Duodenal mucosa (tissue), 2 donors: ENCODE measurements at regions not wholly inside any gene's neighbourhood (a gene's known extent, or its start where the extent isn't known, plus 50 kb on each side); places are given as distances from the start of the nearest gene placed in this dataset.

Experiments used
- H3K27ac ChIP-seq: one replicate; pipeline ENCODE4 v1.7.0; 2013; ENCODE audit warnings: low read depth, low read length
- H3K27me3 ChIP-seq, 2 donors: one replicate each; pipeline ENCODE4 v1.7.0; 2013; ENCODE audit warnings: low read length in 2 of 2, control low read depth in 1 of 2; ENCODE audit not compliant: insufficient read depth in 2 of 2, control insufficient read depth in 1 of 2
- H3K36me3 ChIP-seq, 2 donors: one replicate each; pipeline ENCODE4 v1.7.0; 2013; ENCODE audit warnings: low read length in 2 of 2, control low read depth in 1 of 2; ENCODE audit not compliant: insufficient read depth in 2 of 2, control insufficient read depth in 1 of 2
- H3K4me1 ChIP-seq, 2 donors: one replicate each; pipeline ENCODE4 v1.7.0; 2013; ENCODE audit warnings: low read length in 2 of 2, control low read depth in 1 of 2; ENCODE audit not compliant: insufficient read depth in 2 of 2, control insufficient read depth in 1 of 2
- H3K4me3 ChIP-seq, 2 donors: one replicate each; pipeline ENCODE4 v1.7.0; 2013; ENCODE audit warnings: low read length in 2 of 2, low read depth in 1 of 2
- H3K9ac ChIP-seq, 2 donors: one replicate each; pipeline ENCODE4 v1.7.0; 2013; ENCODE audit warnings: low read length in 2 of 2, low read depth in 1 of 2
- H3K9me3 ChIP-seq, 2 donors: one replicate each; pipeline ENCODE4 v1.7.0; 2013; ENCODE audit warnings: low read length in 2 of 2, control low read depth in 1 of 2; ENCODE audit not compliant: control insufficient read depth in 1 of 2

DNA sequence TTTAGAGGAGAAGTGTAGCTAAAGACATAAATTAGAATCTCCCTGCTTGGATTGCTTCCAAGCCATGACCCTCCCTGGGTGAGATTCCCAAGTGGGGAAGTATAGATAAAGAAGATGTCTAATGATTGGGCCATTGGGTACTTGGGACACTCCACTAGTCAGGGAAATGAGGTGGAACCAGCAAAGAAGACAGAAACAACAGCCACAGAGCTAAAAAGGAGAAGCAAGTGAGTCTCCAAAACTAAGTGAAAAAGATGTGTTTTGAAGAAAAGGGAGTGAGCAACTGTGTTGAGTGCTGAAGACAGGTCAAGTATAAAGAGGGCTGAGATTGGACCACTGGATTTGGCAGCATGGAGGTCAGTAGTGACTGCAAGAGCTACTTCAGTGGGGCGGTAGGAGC, 61.2 kb upstream of the FOXN2 start:
- Histone ChIP-seq H3K36me3 (no peaks in the 10 kb centered on the region), H3K9me3 (no peaks in the 10 kb centered on the region), H3K4me3 (no peak overlapping the region), H3K9ac (no peak overlapping the region), H3K27ac (no peak overlapping the region), H3K4me1 (peaks cover 3 to 7% of the 10 kb centered on the region in 2 donors), H3K27me3 (no peaks in the 10 kb centered on the region)

DNA sequence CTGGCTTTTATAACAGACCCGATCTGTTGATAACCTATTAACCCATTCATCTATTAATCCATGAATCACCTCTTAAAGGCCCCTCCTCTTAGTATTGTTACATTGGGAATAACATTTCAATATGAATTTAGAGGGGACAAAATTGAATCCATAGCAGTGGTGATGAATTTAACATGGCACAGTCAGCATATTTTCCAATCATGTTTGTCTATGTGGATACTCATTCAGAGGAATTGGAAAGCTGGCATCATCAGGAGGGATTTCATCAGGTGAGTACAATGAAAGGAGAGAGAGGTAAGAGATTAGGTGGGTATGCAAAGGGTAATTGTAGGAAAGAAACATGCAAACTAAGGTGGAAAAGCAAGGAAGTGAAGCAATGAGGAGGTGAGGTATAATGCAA, 59.6 kb upstream of the FOXN2 start:
- Histone ChIP-seq H3K4me1 (peaks cover 3 to 4% of the 10 kb centered on the region in 2 donors), H3K27me3 (no peaks in the 10 kb centered on the region), H3K27ac (no peak overlapping the region)

DNA sequence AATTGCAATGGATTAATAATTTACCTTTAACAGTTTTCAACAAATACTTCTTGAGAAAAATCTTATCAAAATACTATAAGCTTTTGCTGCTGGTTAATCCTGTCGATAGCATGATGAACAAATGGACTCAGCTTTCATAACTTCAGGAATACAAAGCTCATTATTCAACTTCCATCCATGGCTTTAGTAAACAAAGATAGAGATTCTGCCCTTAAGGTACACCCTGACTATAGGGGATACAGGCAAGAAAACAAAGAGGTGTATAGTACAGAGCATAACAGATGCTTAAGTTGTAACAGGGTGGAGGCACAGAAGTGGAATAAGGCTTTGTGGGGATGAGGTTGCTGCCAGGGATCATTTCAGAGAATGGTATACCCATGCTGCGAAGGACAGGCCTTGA, 57.0 kb upstream of the FOXN2 start:
- H3K36me3 ChIP-seq: no peaks in the 10 kb centered on the region
- H3K27ac ChIP-seq: no peak overlapping the region
- H3K9ac ChIP-seq: no peak overlapping the region
- H3K27me3 ChIP-seq: no peaks in the 10 kb centered on the region
- H3K4me1 ChIP-seq: peaks cover 0 to 3% of the 10 kb centered on the region in 2 donors
- no peaks in the 10 kb centered on the region for H3K9me3 ChIP-seq
- H3K4me3 ChIP-seq: no peak overlapping the region

More for the DNA sequence above, 59.6 kb upstream of the FOXN2 start:
- H3K4me3 ChIP-seq: no peak overlapping the region
- H3K36me3 ChIP-seq: no peaks in the 10 kb centered on the region
- H3K9me3 ChIP-seq: no peaks in the 10 kb centered on the region
- H3K9ac ChIP-seq: no peak overlapping the region

DNA sequence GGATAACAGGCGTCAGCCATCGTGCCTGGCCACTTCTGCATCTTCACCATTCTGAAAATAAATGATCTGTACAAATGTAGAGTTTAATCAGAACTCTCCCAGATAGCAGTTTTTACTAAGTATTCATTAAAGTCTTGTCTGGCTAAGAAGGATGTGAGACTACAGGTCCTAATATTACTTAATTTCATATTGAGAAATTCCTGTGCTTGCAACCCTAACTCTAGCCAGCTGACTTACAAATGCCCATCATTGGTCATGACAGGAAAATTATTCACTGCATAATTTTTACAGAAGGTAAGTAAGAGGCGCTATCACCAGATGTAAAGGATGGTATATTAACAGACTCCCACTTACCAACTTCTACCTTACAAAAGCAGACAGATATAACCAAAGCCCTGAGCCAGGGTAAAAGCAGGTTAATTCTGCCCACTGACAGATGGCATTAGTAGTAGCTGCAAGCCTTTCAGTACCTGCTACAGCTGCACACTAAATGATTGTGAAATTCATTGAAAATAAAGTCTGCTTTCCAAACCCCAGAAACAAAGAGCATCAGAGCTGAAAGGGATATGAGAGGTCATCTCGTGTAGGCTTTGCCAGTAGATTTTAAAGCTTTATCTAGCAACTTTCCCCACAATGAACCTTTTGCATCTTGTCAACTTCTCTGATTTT, 55.9 kb upstream of the FOXN2 start:
- H3K4me1 ChIP-seq: peaks cover 0 to 3% of the 10 kb centered on the region in 2 donors
- H3K9ac ChIP-seq: no peak overlapping the region
- no peaks in the 10 kb centered on the region for H3K9me3 ChIP-seq
- no peak overlapping the region for H3K4me3 ChIP-seq
- no peaks in the 10 kb centered on the region for H3K27me3 ChIP-seq
- H3K27ac ChIP-seq: no peak overlapping the region
- no peaks in the 10 kb centered on the region for H3K36me3 ChIP-seq

DNA sequence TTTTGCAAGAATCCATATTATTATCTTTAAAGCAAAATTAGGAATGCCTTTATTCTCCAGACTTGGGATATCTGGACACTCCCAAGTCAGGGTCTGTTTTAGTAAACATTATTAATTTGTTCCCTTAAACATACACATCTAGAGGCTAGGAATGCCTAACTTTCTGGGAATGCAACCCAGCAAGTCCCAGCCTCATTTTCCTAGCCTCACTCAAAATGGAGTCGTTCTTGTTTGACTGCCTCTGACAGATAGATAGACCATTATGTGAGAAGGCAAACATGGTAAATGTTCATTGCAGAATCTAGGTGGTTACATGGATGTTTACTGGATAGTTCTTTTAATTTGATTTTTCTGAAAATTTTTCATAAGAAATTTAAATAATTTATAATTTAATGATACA, 54.7 kb upstream of the FOXN2 start:
- Histone ChIP-seq H3K4me1 (peaks cover 0 to 3% of the 10 kb centered on the region in 2 donors), H3K36me3 (no peaks in the 10 kb centered on the region), H3K9ac (no peak overlapping the region), H3K27me3 (no peaks in the 10 kb centered on the region), H3K4me3 (no peak overlapping the region), H3K9me3 (no peaks in the 10 kb centered on the region), H3K27ac (no peak overlapping the region)

DNA sequence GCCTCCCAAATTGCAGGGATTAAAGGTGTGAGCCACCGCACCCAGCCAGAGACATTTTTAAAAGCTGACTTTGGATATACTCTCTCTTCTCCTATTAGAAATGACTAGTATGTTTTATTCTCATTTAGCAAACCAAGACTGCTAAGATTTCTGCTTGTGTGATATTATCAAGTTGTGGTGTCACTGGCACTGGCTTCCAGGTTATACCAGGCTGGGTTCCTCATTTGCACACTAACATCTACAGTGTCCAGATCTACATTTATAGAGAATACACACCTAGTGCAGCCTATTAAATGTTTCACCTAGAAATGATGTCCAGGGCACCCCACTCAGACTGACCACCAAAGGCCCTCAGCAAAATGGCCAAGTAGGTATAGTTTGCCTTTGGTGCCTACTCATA, 49.9 kb upstream of the FOXN2 start:
- Histone ChIP-seq H3K9ac (no peak overlapping the region), H3K9me3 (no peaks in the 10 kb centered on the region), H3K27ac (no peak overlapping the region), H3K27me3 (no peaks in the 10 kb centered on the region), H3K4me3 (no peak overlapping the region), H3K36me3 (no peaks in the 10 kb centered on the region), H3K4me1 (peaks cover 13 to 14% of the 10 kb centered on the region in 2 donors)
